ENCODE measurements at regions not wholly inside any gene's neighbourhood (a gene's known extent, or its start where the extent isn't known, plus 50 kb on each side); places are given as distances from the start of the nearest gene placed in this dataset.

DNA sequence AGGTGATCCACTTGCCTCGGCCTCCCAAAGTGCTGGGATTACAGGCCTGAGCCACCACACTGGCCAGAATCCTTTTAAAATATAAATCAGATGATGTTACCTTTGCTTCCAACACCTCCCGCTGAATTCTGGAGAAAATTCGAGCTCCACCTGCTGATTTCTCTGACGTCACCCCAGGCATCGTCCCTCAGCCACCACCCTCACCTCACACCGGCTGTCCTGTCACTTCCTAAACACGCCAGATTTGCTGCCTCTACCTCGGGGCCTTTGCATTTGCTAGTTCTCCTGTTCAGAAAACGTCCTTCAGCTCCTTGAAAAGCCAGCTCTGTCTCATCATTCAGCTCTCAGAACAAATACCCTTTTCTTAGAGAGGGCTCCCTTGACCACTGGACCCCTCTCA, 57.9 kb downstream of the FBXO2 start:
- no peak for DNase-seq (ENCODE audit: low read depth)
- TF ChIP-seq, protein P1, sequence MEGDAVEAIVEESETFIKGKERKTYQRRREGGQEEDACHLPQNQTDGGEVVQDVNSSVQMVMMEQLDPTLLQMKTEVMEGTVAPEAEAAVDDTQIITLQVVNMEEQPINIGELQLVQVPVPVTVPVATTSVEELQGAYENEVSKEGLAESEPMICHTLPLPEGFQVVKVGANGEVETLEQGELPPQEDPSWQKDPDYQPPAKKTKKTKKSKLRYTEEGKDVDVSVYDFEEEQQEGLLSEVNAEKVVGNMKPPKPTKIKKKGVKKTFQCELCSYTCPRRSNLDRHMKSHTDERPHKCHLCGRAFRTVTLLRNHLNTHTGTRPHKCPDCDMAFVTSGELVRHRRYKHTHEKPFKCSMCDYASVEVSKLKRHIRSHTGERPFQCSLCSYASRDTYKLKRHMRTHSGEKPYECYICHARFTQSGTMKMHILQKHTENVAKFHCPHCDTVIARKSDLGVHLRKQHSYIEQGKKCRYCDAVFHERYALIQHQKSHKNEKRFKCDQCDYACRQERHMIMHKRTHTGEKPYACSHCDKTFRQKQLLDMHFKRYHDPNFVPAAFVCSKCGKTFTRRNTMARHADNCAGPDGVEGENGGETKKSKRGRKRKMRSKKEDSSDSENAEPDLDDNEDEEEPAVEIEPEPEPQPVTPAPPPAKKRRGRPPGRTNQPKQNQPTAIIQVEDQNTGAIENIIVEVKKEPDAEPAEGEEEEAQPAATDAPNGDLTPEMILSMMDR (IDR thresholded peaks at IDR 0.05; ENCODE audit: control insufficient read depth, insufficient read depth, low read depth, low read length, missing control alignments), result no peak
- no peak overlapping the region for H3K4me3 ChIP-seq (ENCODE audit: control insufficient read depth, low read depth, low read length)

DNA sequence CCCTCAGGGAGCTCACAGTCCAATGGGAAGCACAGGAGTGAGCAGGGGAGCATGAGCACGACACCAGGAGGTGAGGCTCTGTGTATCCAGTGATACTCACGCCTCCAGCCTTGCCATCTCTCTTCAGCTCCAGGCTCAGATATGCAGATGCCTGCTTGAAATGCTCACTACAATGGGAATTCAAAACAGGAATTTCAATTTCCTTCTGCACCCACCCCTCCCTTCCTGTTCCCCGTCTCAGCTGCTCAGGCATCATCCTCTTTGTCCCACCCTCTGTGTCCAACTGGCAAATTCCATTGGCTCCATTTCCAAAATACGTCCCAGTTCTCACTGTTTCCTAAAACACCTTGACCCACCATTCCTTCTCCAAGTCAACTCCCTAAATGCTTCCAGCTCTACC, 58.9 kb downstream of the FBXO2 start:
- TF ChIP-seq, protein P1 (IDR thresholded peaks at IDR 0.05; ENCODE audit: control insufficient read depth, insufficient read depth, low read depth, low read length, missing control alignments), result no peak
- no peak for DNase-seq (ENCODE audit: low read depth)
- H3K4me3 ChIP-seq (ENCODE audit: control insufficient read depth, low read depth, low read length), result no peak overlapping the region

DNA sequence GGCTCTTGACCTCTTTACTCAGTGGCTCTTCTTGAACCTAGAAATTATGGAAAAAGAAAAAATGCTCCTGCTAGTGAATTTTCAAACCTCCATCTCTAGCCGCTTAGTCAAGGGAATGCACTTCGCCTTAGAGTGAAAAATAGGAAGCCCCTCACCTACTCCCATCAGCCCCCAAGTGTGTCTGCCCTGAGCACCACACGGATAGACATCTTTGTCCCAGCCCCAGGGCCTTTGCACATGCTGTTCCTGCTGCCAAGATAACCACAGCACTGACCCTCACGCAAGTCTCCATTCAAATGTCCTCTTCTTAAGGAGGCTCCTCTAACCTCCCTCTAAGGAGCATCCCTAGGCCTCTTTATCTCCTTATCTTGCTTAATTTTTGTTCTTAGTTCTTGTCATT, 59.6 kb downstream of the FBXO2 start:
- TF ChIP-seq, protein P1 (IDR thresholded peaks at IDR 0.05; ENCODE audit: control insufficient read depth, insufficient read depth, low read depth, low read length, missing control alignments), result no peak
- no peak for DNase-seq (ENCODE audit: low read depth)
- no peak overlapping the region for H3K4me3 ChIP-seq (ENCODE audit: control insufficient read depth, low read depth, low read length)

DNA sequence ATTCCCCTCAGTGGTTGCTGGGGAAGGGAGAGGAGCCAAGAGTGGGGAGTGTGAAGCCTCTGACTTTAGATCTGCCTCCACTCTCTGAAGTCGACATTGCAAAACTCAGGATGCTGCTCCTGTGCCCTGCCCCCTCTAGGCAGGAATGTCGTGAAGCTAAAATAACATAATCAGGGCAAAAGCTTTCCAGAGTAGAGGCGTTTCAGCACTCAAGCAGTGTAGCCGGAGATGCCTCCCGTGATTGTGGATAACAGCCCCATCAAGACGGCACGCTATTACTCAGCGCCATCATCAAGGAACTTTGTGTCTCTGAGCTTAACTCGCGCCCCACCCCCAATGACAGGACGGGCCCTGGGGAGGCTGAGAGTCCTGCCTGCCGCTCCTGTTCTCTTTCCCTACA, 60.0 kb downstream of the FBXO2 start:
- H3K4me3 ChIP-seq (ENCODE audit: control insufficient read depth, low read depth, low read length), result no peak overlapping the region
- TF ChIP-seq, protein P1 (IDR thresholded peaks at IDR 0.05; ENCODE audit: control insufficient read depth, insufficient read depth, low read depth, low read length, missing control alignments), result peak; percentile 33
- DNase-seq (ENCODE audit: low read depth), result peak; percentile 5

DNA sequence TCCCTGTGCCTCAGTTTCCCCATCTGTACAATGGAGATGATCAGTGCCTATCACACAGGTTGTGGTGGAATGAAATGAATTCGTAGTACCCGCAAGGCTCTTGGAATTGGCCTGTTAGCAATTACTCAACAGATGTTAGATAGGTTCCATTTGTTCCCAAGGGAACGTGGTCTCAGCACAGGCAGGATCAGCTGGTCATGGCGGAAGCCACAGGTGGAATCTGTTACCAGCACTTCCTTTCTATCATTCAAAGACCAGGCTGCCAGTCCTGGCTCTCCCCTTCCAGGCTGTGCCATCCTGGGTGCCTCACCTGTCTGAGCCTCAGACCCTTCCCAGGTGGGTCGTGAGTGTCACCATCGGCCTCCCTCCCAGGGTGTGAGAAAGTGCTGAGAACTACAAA, 61.5 kb downstream of the FBXO2 start:
- H3K4me3 ChIP-seq (ENCODE audit: control insufficient read depth, low read depth, low read length), result no peak overlapping the region
- TF ChIP-seq, protein P1 (IDR thresholded peaks at IDR 0.05; ENCODE audit: control insufficient read depth, insufficient read depth, low read depth, low read length, missing control alignments), result no peak
- no peak for DNase-seq (ENCODE audit: low read depth)

DNA sequence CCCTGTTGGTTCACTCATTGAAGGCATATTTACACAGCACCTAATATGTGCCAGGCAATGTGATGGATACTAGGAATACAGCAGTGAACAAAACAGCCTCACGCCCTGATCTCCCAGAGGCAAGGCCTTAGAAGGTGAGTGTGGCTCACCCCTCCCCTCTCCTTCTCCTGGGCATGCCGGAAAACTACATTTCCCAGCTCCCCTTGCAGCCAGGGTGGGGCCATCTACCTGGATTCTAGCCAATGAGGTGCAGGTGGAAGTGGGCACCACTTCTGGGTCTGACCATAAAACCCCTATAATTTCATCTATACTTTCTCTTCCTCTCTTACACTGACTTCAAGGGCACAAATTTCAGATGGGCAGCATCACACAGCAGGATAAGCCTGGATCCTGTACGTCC, 63.8 kb downstream of the FBXO2 start:
- DNase-seq (ENCODE audit: low read depth), result no peak
- TF ChIP-seq, protein P1 (IDR thresholded peaks at IDR 0.05; ENCODE audit: control insufficient read depth, insufficient read depth, low read depth, low read length, missing control alignments), result no peak
- H3K4me3 ChIP-seq (ENCODE audit: control insufficient read depth, low read depth, low read length), result no peak overlapping the region
